K562 (cell line): ENCODE measurements at regions not wholly inside any gene's neighbourhood (a gene's known extent, or its start where the extent isn't known, plus 50 kb on each side); places are given as distances from the start of the nearest gene placed in this dataset.

Source experiments
- ATAC-seq: fragments of 200-7000 bp; cut with Tn5 transposase; 3 replicates; pipeline ENCODE4 v1.9.1; 2020; ENCODE audit warnings: moderate library complexity
- BruUV-seq: library from RNA; stranded (reverse); fragments of 400-500 nt; replicated peaks from 2 replicates; lab custom pipeline; 2021; lab: Mats Ljungman, UMichigan
- CTCF ChIA-PET: fragments of 300-600 bp; formaldehyde crosslinking; extraction: SDS; loops from one replicate; lab custom pipeline; 2021; ENCODE audit warnings: low intra/inter-chr PET ratio; lab: Yijun Ruan, JAX
- POLR2A ChIA-PET: fragments of 300-600, 350-650 bp; sonication (Branson Sonifier 250); formaldehyde crosslinking; extraction: SDS; loops from one replicate; lab custom pipeline; 2021; ENCODE audit warnings: antibody characterized with exemption, inconsistent platforms; lab: Yijun Ruan, JAX
- DNase-seq, 4 experiments: peaks; one replicate each; pipeline versions ENCODE4 v3.0.0 to v3.0.0-alpha.2; 2011 to 2018; ENCODE audit warnings: low spot score in 3 of 4, mixed read lengths in 3 of 4; ENCODE audit errors: extremely low read depth in 1 of 4
- FAIRE-seq: peaks from 2 replicates; lab custom pipeline; 2011; peaks lifted over from hg19 to GRCh38; lab: Jason Lieb, UNC
- H2AFZ ChIP-seq: 2 replicates; pipeline ENCODE4 v1.6.0; 2011; ENCODE audit warnings: low read depth, low read length, control low read depth, inconsistent platforms
- H3K27ac ChIP-seq: fragments of 200-600 bp; 3 replicates; pipeline ENCODE4 v1.8.0; 2011; ENCODE audit warnings: low read depth, mild to moderate bottlenecking, control low read depth, inconsistent platforms, low read length, moderate library complexity, mixed read lengths; ENCODE audit errors: extremely low read depth
- H3K27me3 ChIP-seq, 2 experiments: fragments of 300-600 bp in 1 of 2; 2 replicates in 1 of 2; 3 replicates in 1 of 2; pipeline versions ENCODE4 v1.6.0 to v1.8.0; 2011; ENCODE audit warnings: inconsistent platforms in 2 of 2, low read length in 2 of 2, mild to moderate bottlenecking in 1 of 2, mixed read lengths in 1 of 2, moderate library complexity in 1 of 2; ENCODE audit not compliant: control insufficient read depth in 2 of 2, insufficient read depth in 2 of 2
- H3K36me3 ChIP-seq: fragments of 300-600 bp; 3 replicates; pipeline ENCODE4 v1.8.0; 2011; ENCODE audit warnings: mild to moderate bottlenecking, low read length, inconsistent platforms; ENCODE audit not compliant: control insufficient read depth, insufficient read depth
- H3K4me1 ChIP-seq, 2 experiments: fragments of 200-600 bp in 1 of 2; replicated peaks in 1 of 2; 2 replicates in 1 of 2; 3 replicates in 1 of 2; pipeline versions ENCODE4 v1.5.1 to v1.8.0; 2011; ENCODE audit warnings: inconsistent platforms in 2 of 2, low read length in 2 of 2, mild to moderate bottlenecking in 1 of 2, mixed read lengths in 1 of 2, moderate library complexity in 1 of 2; ENCODE audit not compliant: control insufficient read depth in 2 of 2, insufficient read depth in 2 of 2
- H3K4me2 ChIP-seq: 2 replicates; pipeline ENCODE4 v1.6.1; 2011; ENCODE audit warnings: low read length, control low read depth, inconsistent platforms, mixed read lengths; ENCODE audit not compliant: insufficient read depth
- H3K4me3 ChIP-seq: fragments of 200-600 bp; sonication (generic), shearing (Covaris generic); 2 replicates; pipeline ENCODE4 v1.5.1; 2016; ENCODE audit warnings: control low read depth, inconsistent platforms
- H3K79me2 ChIP-seq: fragments of 200-600 bp; 3 replicates; pipeline ENCODE4 v1.8.0; 2011; ENCODE audit warnings: low read length, inconsistent platforms; ENCODE audit not compliant: control insufficient read depth, insufficient read depth
- H3K9ac ChIP-seq, 2 experiments: 2 replicates each; pipeline versions ENCODE4 v1.6.0 to v1.6.1; 2011; ENCODE audit warnings: low read depth in 2 of 2, low read length in 2 of 2, control low read depth in 1 of 2, inconsistent platforms in 1 of 2, mild to moderate bottlenecking in 1 of 2, mixed read lengths in 1 of 2; ENCODE audit not compliant: insufficient read depth in 1 of 2
- H3K9me1 ChIP-seq: one replicate; pipeline ENCODE4 v1.6.0; 2011; ENCODE audit warnings: inconsistent platforms, mild to moderate bottlenecking, low read length, moderate library complexity; ENCODE audit not compliant: control insufficient read depth, insufficient read depth
- H3K9me3 ChIP-seq: replicated peaks from 2 replicates; pipeline ENCODE4 v1.5.1; 2011; ENCODE audit warnings: low read depth, low read length, inconsistent platforms; ENCODE audit not compliant: control insufficient read depth, insufficient read depth
- H4K20me1 ChIP-seq: replicated peaks from 2 replicates; pipeline ENCODE4 v1.6.1; 2011; ENCODE audit warnings: low read length, inconsistent platforms, mixed read lengths; ENCODE audit not compliant: control insufficient read depth, insufficient read depth
- CBFA2T2 ChIP-seq: fragments of 450-650 bp; conservative IDR thresholded peaks from 2 replicates; pipeline ENCODE4 v1.6.1; 2017; ENCODE audit warnings: mild to moderate bottlenecking
- CBFB ChIP-seq: sonication (generic); formaldehyde crosslinking; IDR thresholded peaks from 2 replicates; pipeline ENCODE4 v1.4.0; 2020; ENCODE audit warnings: mild to moderate bottlenecking, missing genetic modification reagents
- CCAR2 ChIP-seq: fragments of 200-400 bp; formaldehyde crosslinking; IDR thresholded peaks from 2 replicates; pipeline ENCODE4 v1.6.1; 2017; ENCODE audit warnings: mild to moderate bottlenecking, low read depth, low read length
- DDX20 ChIP-seq: fragments of 450-650 bp; IDR thresholded peaks from 2 replicates; pipeline ENCODE4 v1.6.1; 2016; ENCODE audit warnings: missing genetic modification characterization, low read depth, mild to moderate bottlenecking, missing compliant biosample characterization, moderate library complexity
- EZH2 ChIP-seq: IDR thresholded peaks from 2 replicates; pipeline ENCODE4 v1.6.1; 2012; ENCODE audit warnings: low read depth, mild to moderate bottlenecking, inconsistent platforms, low read length, borderline replicate concordance
- GABPA ChIP-seq: fragments of 200-800 bp; sonication (Bioruptor generic); conservative IDR thresholded peaks from 2 replicates; pipeline ENCODE4 v1.6.1; 2016; ENCODE audit warnings: low read depth, missing genetic modification characterization, missing compliant biosample characterization
- GABPB2 ChIP-seq: fragments of 250-450 bp; sonication (Bioruptor Pico); conservative IDR thresholded peaks from 2 replicates; pipeline ENCODE4 v1.5.1; 2021; ENCODE audit warnings: mild to moderate bottlenecking
- HNRNPK ChIP-seq: fragments of 200-400 bp; formaldehyde crosslinking; IDR thresholded peaks from one replicate; pipeline ENCODE4 v1.6.1; 2018; ENCODE audit warnings: mild to moderate bottlenecking, low read depth, low read length; ENCODE audit not compliant: poor library complexity, severe bottlenecking
- JUNB ChIP-seq: fragments of 450-650 bp; formaldehyde crosslinking; conservative IDR thresholded peaks from 2 replicates; pipeline ENCODE4 v1.4.0; 2020; ENCODE audit warnings: mild to moderate bottlenecking
- KAT8 ChIP-seq: fragments of 450-650 bp; IDR thresholded peaks from 2 replicates; pipeline ENCODE4 v1.6.1; 2016; ENCODE audit warnings: low read depth, mild to moderate bottlenecking
- PHB ChIP-seq: fragments of 250-450 bp; sonication (Bioruptor Pico); IDR thresholded peaks from 2 replicates; pipeline ENCODE4 v1.5.0; 2021
- POLR2G ChIP-seq: fragments of 200-400 bp; formaldehyde crosslinking; IDR thresholded peaks from 2 replicates; pipeline ENCODE4 v1.6.1; 2017; ENCODE audit warnings: low read depth, mild to moderate bottlenecking, antibody characterized with exemption, low read length, moderate library complexity
- RAD51 ChIP-seq: fragments of 450-650 bp; IDR thresholded peaks from 2 replicates; pipeline ENCODE4 v1.7.1; 2016; ENCODE audit warnings: low read depth, mild to moderate bottlenecking, borderline replicate concordance
- SNRNP70 ChIP-seq: fragments of 200-400 bp; formaldehyde crosslinking; optimal IDR thresholded peaks from 2 replicates; pipeline ENCODE3; 2017; ENCODE audit warnings: low read depth, low read length
- SPI1 ChIP-seq: IDR thresholded peaks from 2 replicates; pipeline ENCODE4 v1.6.1; 2011; ENCODE audit warnings: low read depth, low read length, control low read depth, borderline replicate concordance
- TAF1 ChIP-seq: IDR thresholded peaks from 2 replicates; pipeline ENCODE4 v1.6.1; 2011; ENCODE audit warnings: mild to moderate bottlenecking, low read length, moderate library complexity; ENCODE audit not compliant: insufficient read depth, control insufficient read depth, severe bottlenecking; ENCODE audit errors: extremely low read depth
- ZBTB1 ChIP-seq: sonication (generic); formaldehyde crosslinking; IDR thresholded peaks from 2 replicates; pipeline ENCODE4 v1.8.1; 2023; ENCODE audit warnings: missing genetic modification reagents, low read depth, mild to moderate bottlenecking, borderline replicate concordance
- ZNF75A ChIP-seq: fragments of 450-650 bp; formaldehyde crosslinking; IDR thresholded peaks from 2 replicates; pipeline ENCODE4 v1.4.0; 2020; ENCODE audit warnings: mild to moderate bottlenecking
- WGBS: fragments of 100-300 bp; shearing (Covaris generic); methylation state at CpG from one replicate; pipeline ENCODE4 v1.1.6; 2016; ENCODE audit warnings: low coverage, mixed read lengths; ENCODE audit not compliant: insufficient coverage; ENCODE audit errors: missing lambda C conversion rate; 5-methylcytosine and 5-hydroxymethylcytosine counted together
- in situ Hi-C: fragments of 300-500 bp; cut with MboI; formaldehyde crosslinking; loops from 4 replicates; pipeline ENCODE4 v1.15.0; 2018; ENCODE audit warnings: inconsistent platforms, mixed read lengths
- intact Hi-C: fragments of 100-400 bp; cut with micrococcal nuclease; formaldehyde crosslinking; loops from 2 replicates; pipeline ENCODE4 v1.14.2; 2022
- TF ChIP-seq, protein P1 (sequence below): IDR thresholded peaks from 3 replicates; pipeline ENCODE4 v1.6.1; 2011; ENCODE audit warnings: borderline replicate concordance, mild to moderate bottlenecking, moderate library complexity; ENCODE audit not compliant: insufficient read length; ENCODE audit errors: extremely low read depth
- TF ChIP-seq, protein P2 (sequence below): fragments of 450-650 bp; IDR thresholded peaks from 2 replicates; pipeline ENCODE4 v1.7.1; 2018; ENCODE audit warnings: mild to moderate bottlenecking, low read depth; ENCODE audit not compliant: partially characterized antibody

DNA sequence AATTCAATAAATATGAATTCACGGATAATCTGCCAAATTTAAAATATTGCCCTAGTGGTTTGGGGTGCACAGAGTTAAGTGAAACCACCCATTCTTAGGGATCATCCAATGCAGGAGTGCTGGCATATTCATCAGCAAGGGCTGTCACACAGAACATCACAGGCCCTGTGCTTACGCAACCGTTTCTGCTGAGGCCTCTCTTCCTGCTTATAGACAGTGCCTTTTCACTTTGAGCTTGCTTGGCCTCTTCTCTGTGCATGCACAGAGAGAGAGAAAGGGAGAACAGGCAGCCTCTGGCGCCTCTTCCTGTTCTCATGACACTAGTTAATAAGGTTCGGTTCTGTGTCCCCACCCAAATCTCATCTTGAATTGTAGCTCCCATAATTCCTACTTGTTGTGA lies 366.3 kb downstream of the ICE1 start:
- no peak overlapping the region for H2AFZ ChIP-seq
- peaks cover 0 to 4% of the 10 kb centered on the region in 2 experiments; a peak in 1 of 5 replicates for H3K27me3 ChIP-seq
- no peaks in the 10 kb centered on the region for H3K4me1 ChIP-seq
- in situ Hi-C loops = no loop called here
- no peaks in the 10 kb centered on the region for H3K9me1 ChIP-seq
- H3K79me2 ChIP-seq = no peaks in the 10 kb centered on the region
- H4K20me1 ChIP-seq = no peaks in the 10 kb centered on the region
- no peaks in the 10 kb centered on the region for H3K9me3 ChIP-seq
- H3K27ac ChIP-seq = no peak overlapping the region
- FAIRE-seq (no peak), DNase-seq (no peak)
- intact Hi-C loops = no loop called here
- WGBS = 0% methylated on average over 5 of the region's 5 CpGs
- POLR2A ChIA-PET = no interaction called here
- CTCF ChIA-PET = no interaction called here
- no peaks in the 10 kb centered on the region for H3K36me3 ChIP-seq
- no peak for TF ChIP-seq CBFB (CRISPR knock-in tag)
- TF ChIP-seq SPI1 = no peak
- TF ChIP-seq, protein P1, sequence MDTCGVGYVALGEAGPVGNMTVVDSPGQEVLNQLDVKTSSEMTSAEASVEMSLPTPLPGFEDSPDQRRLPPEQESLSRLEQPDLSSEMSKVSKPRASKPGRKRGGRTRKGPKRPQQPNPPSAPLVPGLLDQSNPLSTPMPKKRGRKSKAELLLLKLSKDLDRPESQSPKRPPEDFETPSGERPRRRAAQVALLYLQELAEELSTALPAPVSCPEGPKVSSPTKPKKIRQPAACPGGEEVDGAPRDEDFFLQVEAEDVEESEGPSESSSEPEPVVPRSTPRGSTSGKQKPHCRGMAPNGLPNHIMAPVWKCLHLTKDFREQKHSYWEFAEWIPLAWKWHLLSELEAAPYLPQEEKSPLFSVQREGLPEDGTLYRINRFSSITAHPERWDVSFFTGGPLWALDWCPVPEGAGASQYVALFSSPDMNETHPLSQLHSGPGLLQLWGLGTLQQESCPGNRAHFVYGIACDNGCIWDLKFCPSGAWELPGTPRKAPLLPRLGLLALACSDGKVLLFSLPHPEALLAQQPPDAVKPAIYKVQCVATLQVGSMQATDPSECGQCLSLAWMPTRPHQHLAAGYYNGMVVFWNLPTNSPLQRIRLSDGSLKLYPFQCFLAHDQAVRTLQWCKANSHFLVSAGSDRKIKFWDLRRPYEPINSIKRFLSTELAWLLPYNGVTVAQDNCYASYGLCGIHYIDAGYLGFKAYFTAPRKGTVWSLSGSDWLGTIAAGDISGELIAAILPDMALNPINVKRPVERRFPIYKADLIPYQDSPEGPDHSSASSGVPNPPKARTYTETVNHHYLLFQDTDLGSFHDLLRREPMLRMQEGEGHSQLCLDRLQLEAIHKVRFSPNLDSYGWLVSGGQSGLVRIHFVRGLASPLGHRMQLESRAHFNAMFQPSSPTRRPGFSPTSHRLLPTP = no peak
- no peak for TF ChIP-seq CCAR2
- TF ChIP-seq KAT8 = no peak
- TF ChIP-seq TAF1 = no peak
- no peak for TF ChIP-seq ZBTB1 (CRISPR knock-in tag)
- TF ChIP-seq GABPA (tag) = no peak
- no peak for TF ChIP-seq ZNF75A (CRISPR knock-in tag)
- no peak for TF ChIP-seq DDX20 (tag)
- no peak for TF ChIP-seq JUNB
- TF ChIP-seq EZH2 = no peak
- no peak for TF ChIP-seq SNRNP70
- TF ChIP-seq GABPB2 (CRISPR knock-in tag) = no peak
- TF ChIP-seq HNRNPK = no peak
- TF ChIP-seq POLR2G = no peak
- TF ChIP-seq, protein P2, sequence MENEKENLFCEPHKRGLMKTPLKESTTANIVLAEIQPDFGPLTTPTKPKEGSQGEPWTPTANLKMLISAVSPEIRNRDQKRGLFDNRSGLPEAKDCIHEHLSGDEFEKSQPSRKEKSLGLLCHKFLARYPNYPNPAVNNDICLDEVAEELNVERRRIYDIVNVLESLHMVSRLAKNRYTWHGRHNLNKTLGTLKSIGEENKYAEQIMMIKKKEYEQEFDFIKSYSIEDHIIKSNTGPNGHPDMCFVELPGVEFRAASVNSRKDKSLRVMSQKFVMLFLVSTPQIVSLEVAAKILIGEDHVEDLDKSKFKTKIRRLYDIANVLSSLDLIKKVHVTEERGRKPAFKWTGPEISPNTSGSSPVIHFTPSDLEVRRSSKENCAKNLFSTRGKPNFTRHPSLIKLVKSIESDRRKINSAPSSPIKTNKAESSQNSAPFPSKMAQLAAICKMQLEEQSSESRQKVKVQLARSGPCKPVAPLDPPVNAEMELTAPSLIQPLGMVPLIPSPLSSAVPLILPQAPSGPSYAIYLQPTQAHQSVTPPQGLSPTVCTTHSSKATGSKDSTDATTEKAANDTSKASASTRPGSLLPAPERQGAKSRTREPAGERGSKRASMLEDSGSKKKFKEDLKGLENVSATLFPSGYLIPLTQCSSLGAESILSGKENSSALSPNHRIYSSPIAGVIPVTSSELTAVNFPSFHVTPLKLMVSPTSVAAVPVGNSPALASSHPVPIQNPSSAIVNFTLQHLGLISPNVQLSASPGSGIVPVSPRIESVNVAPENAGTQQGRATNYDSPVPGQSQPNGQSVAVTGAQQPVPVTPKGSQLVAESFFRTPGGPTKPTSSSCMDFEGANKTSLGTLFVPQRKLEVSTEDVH = no peak
- no peak for TF ChIP-seq PHB (CRISPR knock-in tag)
- TF ChIP-seq CBFA2T2 = no peak
- TF ChIP-seq RAD51 = no peak
- TF ChIP-seq, all 486 proteins: peak for 0
- no TSS peak for BruUV-seq
- H3K4me2 ChIP-seq = no peak overlapping the region
- no peak overlapping the region for H3K4me3 ChIP-seq
- no peak for ATAC-seq
- no peak overlapping the region for H3K9ac ChIP-seq
